HG03571 (cell line): ENCODE measurements at regions not wholly inside any gene's neighbourhood (a gene's known extent, or its start where the extent isn't known, plus 50 kb on each side); places are given as distances from the start of the nearest gene placed in this dataset.
"Not testable (repeated sequence)": the region's sequence is repeated elsewhere in the genome, so short reads cannot be mapped to it uniquely, and the experiment has no call there.

Source experiments
- ATAC-seq: cut with Tn5 transposase; IDR thresholded peaks from one replicate; pipeline ENCODE4 v1.9.1; 2021; ENCODE audit not compliant: unreplicated experiment

DNA sequence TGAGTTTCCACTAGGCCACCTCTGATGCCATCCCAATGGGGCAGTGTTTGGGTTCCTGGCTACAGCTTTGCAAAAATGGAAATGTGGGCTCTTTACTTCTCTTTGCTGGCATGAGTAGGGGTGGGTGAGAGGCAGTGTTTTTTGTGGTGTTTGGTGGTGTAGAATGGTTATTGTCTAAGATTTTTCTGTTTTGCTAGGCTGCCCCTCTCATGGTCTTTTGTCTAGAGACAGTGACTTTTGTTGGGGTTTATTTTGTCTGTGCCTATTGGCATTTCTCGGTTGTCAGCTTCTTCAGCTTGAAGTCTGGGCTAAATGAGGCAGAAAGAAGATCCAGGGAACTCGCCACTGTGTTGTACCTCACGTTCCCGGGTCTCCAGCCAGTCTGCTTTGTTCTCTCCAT, 112.1 kb downstream of the CENPF start:
- ATAC-seq = no peak

GRCh38 chr1:214717351-214717750, 114.4 kb downstream of the CENPF start:
- no peak for ATAC-seq

- no peak for ATAC-seq
These were observed 115.7 kb downstream of the CENPF start for GRCh38 chr1:214718724-214719123.

DNA sequence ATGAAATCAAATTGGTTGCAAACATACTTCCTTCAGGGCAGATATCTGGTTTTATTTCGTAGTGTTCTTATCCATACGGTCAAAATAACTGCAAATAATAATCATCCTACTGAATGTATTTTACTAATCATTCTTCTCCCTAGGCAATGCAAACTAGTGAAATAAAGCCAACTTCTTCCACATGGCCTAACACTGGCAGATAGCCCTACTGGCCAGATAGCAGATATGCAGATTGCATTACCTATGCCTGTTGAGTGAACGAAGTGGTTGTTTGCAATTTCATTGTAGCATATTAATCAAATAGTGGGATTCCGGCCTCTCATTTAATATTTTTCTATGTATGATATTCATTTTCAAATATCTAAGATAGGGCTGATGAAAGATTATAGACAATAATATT, 116.2 kb downstream of the CENPF start:
- no peak for ATAC-seq

DNA sequence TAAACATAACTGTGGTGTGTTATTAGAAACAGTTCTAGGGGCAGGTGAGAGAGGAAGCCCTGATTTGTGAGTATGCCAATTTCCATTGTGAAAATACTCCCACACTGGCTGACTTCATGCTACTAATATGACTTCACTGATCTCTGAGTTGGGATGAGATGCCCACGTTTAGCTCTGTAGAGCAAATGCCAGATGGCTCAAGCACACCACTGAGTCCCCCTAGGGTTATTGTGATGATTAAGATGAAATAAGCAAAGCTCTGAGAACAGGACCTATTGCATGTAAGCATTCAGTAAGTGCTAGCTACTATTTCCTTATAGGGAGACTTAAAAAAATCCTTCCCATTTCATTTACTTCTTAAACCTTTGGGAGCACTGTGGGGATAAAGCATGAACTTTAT, 117.6 kb downstream of the CENPF start:
- no peak for ATAC-seq

- ATAC-seq = no peak
These were observed 124.3 kb downstream of the CENPF start for GRCh38 chr1:214727274-214727673.

- no peak for ATAC-seq
These were observed 136.7 kb downstream of the CENPF start for GRCh38 chr1:214739621-214740238.

- ATAC-seq = no peak
These were observed 137.5 kb downstream of the CENPF start for GRCh38 chr1:214740471-214740870.

GRCh38 chr1:214747050-214747635, 144.1 kb downstream of the CENPF start:
- no peak for ATAC-seq

DNA sequence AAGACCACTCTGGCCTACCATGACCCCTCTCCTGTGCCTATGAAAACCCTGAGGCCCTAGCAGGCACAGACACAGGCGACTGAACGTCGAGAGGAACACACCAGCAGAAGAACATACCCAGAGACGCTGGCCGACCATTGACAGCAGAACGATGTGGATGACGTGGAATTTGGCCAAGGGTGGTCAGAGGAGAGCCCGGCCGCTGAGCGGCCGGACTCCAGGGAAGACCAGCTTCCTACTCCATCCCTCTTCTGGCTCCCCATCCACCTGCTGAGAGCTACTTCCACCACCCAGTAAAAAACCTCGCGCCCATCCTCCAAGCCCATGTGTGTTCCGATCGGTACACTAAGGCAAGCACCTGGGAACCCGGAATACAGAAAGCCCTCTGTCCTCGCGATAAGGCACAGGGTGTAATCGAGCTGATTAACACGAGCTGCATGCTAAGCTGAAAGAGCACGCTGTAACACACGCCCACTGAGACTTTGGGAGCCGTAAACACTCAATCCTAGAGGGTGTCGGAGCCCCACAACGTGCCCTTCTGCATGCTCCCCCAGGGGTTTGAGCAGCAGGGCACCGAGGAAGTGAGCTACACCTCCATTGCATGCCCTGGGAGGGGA, 150.3 kb downstream of the CENPF start:
- ATAC-seq = no peak

DNA sequence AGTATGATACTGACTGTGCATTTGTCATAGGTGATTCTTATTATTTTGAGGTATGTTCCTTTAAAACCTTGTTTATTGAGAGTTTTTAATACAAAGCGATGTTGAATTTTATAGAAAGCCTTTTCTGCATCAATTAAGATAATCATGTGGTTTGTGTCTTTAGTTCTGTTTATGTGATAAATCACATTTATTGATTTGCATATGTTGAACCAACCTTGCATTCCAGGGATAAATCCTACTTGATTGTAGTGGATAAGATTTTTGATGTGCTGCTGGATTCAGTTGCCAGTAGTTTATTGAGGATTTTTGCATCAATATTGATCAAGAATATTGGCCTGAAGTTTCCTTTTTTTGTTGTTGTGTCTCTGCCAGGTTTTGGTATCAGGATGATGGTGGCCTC, 158.0 kb downstream of the CENPF start:
- ATAC-seq = no peak

GRCh38 chr1:214762902-214763301, 159.9 kb downstream of the CENPF start:
- no peak for ATAC-seq

DNA sequence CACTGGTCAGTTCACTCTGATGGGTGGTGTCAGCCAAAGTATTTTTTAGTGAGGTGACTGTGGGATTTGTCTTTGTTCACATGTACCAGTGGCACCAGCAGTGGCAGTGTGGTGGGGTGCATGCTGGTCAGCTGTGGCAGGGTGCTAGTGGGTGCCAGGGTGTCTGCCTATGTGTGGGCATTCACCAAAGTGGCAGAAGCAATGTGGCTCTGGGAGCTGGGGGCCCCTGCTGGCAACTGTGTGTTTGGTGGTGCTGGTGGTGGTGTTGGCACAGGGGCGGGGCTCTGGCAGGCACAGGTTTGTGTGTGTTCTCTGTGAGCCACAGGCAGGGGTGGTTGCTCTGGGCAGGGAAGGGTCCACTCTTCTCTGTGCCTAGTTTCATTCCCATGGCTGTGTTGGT, 161.5 kb downstream of the CENPF start:
- ATAC-seq = no peak

GRCh38 chr1:214767221-214767620, 164.2 kb downstream of the CENPF start:
- ATAC-seq = no peak

DNA sequence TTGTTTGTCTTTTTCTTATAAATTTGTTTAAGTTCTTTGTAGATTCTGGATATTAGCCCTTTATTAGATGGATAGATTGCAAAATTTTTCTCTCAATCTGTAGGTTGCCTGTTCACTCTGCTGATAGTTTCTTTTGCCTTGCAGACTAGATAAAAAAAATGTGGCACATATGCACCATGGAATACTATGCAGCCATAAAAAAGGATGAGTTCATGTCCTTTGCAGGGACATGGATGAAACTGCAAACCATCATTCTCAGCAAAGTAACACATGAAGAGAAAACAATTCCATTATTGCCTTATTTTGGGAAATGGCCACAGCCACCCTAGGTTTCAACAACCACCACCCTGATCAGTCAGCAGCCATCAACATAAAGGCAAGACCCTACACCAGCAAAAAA, 166.7 kb downstream of the CENPF start:
- ATAC-seq = not testable (repeated sequence)

GRCh38 chr1:214777364-214777763, 174.4 kb downstream of the CENPF start:
- no peak for ATAC-seq

DNA sequence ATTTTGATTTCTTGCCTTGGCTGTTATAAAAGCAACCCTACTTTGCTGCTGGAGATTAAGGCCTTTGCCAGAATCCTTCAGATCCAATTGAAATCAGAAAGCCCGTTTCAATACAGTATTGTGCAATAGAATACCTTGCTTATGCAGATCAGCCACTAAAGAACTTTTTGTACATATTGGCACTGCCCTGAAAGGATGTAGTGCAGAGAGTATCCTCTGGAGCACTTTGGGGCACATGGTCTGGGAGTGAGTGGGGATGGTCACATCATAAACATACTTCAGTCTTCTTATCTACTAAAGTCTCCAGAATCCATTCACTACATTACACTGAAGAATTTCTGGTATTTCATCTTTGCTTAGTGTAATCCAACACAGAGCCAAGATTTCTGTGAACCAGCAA, 189.0 kb downstream of the CENPF start:
- no peak for ATAC-seq

DNA sequence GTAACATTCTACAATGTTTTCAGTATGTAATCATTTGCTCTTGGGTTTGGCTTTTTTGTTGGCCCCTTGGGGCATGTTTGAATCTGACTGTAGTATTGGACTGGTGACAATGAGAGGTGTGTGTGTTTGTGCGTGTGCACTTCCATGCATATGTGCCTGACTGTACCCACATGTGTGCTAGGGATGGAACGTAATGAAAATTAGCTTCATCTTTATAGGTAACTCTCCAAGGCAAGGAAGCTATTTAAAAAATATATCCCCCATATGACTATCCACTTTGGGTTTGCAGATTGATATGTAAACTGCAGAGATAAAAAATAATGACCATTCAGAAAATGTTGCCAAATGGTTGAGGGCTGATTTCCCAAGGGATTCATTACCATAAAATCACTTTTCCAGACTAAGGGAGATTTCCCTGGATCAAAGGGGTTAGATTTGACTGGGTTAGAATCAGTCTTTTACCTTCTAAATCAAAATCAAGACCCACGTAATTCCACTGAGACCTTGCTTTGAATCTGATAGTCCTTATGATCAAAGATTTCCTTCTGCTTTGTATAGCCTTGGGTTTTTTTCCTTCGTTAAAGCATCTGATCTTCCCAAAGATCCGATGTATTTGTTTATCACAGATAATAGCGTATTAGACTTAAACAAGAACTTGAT, 189.7 kb downstream of the CENPF start:
- ATAC-seq = no peak

GRCh38 chr1:214793708-214794107, 190.7 kb downstream of the CENPF start:
- no peak for ATAC-seq

DNA sequence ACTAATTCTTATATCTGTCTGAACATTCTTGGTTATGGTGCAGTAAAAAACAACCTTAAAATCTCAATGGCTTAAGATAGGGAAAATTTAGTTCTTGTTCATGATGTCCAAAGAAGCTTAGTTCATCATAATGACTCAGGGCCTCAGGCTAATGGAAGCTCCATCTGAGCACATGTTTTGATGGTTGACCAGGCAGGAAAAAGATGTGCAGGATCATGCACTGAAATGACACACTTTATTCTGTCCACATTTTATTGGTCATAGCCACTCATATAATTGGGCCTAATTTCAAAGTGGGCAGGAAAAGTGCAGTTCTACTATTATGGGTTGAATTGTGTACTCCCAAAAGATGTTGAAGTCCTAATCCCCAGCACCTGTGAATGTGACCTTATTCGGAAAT, 198.2 kb downstream of the CENPF start:
- no peak for ATAC-seq

DNA sequence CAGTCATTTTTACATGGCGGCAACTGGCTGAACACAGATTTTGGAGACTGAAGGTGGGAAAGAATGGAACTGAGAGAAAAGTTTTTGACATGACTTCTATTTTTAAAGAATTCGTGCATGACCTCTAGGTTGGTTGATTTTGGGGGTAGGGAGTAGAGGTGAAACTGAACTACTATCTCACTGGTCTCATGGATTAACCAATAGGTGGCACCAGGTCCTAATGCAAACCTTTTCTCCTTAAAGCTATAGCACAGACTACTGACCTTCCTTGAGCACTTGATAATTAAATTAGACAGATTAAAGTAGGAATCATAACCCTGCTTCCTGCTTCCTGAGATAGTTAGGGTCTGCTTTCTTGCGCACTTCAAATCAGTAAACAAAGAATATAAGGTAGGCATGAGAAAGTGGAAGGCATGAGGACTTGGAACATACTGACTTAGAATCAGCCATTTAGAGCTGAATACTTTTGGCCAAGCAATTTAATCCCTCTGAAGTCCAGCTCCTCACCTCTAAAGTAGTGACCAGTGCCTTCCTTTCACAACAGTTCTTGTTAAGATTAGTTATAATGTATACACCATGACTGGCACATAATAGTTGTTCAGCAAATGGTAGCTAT, 206.0 kb downstream of the CENPF start:
- no peak for ATAC-seq

- ATAC-seq = no peak
These were observed 213.6 kb downstream of the CENPF start for GRCh38 chr1:214816603-214817002.
